Activated naive CD4-positive, alpha-beta T cell treated with anti-CD3 and anti-CD28 coated beads, Interleukin-2, amount 50 U/mL, for 72 hours (primary cell): ENCODE measurements at regions not wholly inside any gene's neighbourhood (a gene's known extent, or its start where the extent isn't known, plus 50 kb on each side); places are given as distances from the start of the nearest gene placed in this dataset.
"Not testable (repeated sequence)": the region's sequence is repeated elsewhere in the genome, so short reads cannot be mapped to it uniquely, and the experiment has no call there.

Source experiments
- ATAC-seq, 2 donors: fragments of 150-1000 bp; cut with Tn5 transposase; 2 replicates each; pipeline ENCODE4 v1.10.0; 2021; ENCODE audit warnings: mild to moderate bottlenecking in 2 of 2, moderate library complexity in 2 of 2
- DNase-seq, 2 donors: peaks; one replicate each; pipeline ENCODE4 v3.0.0; 2021 to 2022; ENCODE audit warnings: low spot score in 2 of 2
- H3K27ac Mint-ChIP-seq, 2 donors: one replicate each; pipeline ENCODE4 v1.8.0; 2022; ENCODE audit warnings: mild to moderate bottlenecking in 2 of 2, mixed read lengths in 2 of 2
- H3K36me3 Mint-ChIP-seq, 2 donors: one replicate each; pipeline ENCODE4 v1.8.0; 2022; ENCODE audit warnings: mixed read lengths in 2 of 2
- H3K9me3 Mint-ChIP-seq, 2 donors: one replicate each; pipeline ENCODE4 v1.8.0; 2022; ENCODE audit warnings: mixed read lengths in 2 of 2

GRCh38 chr13:74280093-74280794 is 146.0 kb upstream of the KLF12 start:
- peaks cover 0 to 6% of the 10 kb centered on the region in 2 donors for H3K9me3 Mint-ChIP-seq
- no peak for DNase-seq
- peak; percentile 70 to 75 for ATAC-seq
- no peak overlapping the region for H3K27ac Mint-ChIP-seq
- H3K36me3 Mint-ChIP-seq: peaks cover 0 to 5% of the 10 kb centered on the region in 2 donors

GRCh38 chr13:74278901-74279300 is 144.7 kb upstream of the KLF12 start:
- Mint-ChIP-seq H3K36me3 (peaks cover 0 to 5% of the 10 kb centered on the region in 2 donors), H3K9me3 (peaks cover 0 to 6% of the 10 kb centered on the region in 2 donors), H3K27ac (no peak overlapping the region)
- ATAC-seq (no peak), DNase-seq (no peak)

GRCh38 chr13:74274916-74275315 is 140.7 kb upstream of the KLF12 start:
- no peak for DNase-seq
- ATAC-seq: no peak
- Mint-ChIP-seq H3K27ac (no peak overlapping the region), H3K36me3 (peaks cover 0 to 5% of the 10 kb centered on the region in 2 donors), H3K9me3 (peaks cover 0 to 14% of the 10 kb centered on the region in 2 donors)

DNA sequence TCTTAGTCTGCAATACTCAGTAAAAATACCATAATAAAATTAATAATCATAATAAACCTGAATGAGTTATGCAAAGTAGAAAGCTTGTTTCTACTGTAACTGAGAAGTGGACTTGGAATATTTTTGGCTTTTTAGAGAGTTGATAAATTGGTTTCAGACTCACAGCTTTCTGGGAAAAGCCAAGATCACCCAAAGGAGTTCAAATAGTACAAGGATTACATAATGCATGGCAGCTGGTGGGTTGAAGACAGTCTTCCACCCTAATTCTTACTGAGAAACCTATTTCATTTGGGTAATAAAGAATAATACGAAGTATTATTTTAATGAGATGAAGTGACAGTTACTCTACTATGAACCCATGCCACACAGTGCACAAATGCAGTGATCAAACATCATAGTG is 139.4 kb upstream of the KLF12 start:
- ATAC-seq (no peak), DNase-seq (no peak)
- no peak overlapping the region for H3K27ac Mint-ChIP-seq
- H3K36me3 Mint-ChIP-seq: peaks cover 0 to 4% of the 10 kb centered on the region in 2 donors
- H3K9me3 Mint-ChIP-seq: peaks cover 0 to 12% of the 10 kb centered on the region in 2 donors

- DNase-seq: no peak
- ATAC-seq: no peak
- Mint-ChIP-seq H3K27ac (no peak overlapping the region), H3K9me3 (peaks cover 0 to 7% of the 10 kb centered on the region in 2 donors), H3K36me3 (no peaks in the 10 kb centered on the region)
These were observed 138.6 kb upstream of the KLF12 start for GRCh38 chr13:74272826-74273225.

GRCh38 chr13:74270018-74270417 is 135.8 kb upstream of the KLF12 start:
- H3K9me3 Mint-ChIP-seq: peaks cover 15 to 26% of the 10 kb centered on the region in 2 donors
- H3K36me3 Mint-ChIP-seq: peaks cover 16 to 21% of the 10 kb centered on the region in 2 donors
- DNase-seq: no peak
- H3K27ac Mint-ChIP-seq: no peak overlapping the region
- peak in 1 of 2 donors; percentile 66 for ATAC-seq

- Mint-ChIP-seq H3K36me3 (peaks cover 28 to 35% of the 10 kb centered on the region in 2 donors), H3K9me3 (peaks cover 26 to 31% of the 10 kb centered on the region in 2 donors)
- DNase-seq: no peak
These were observed 132.7 kb upstream of the KLF12 start for GRCh38 chr13:74266861-74267260.

GRCh38 chr13:74266309-74266708 is 132.1 kb upstream of the KLF12 start:
- ATAC-seq: no peak
- no peak overlapping the region for H3K27ac Mint-ChIP-seq
- peaks cover 28 to 35% of the 10 kb centered on the region in 2 donors for H3K36me3 Mint-ChIP-seq
- no peak for DNase-seq
- H3K9me3 Mint-ChIP-seq: peaks cover 26 to 31% of the 10 kb centered on the region in 2 donors

More at GRCh38 chr13:74266861-74267260, 132.7 kb upstream of the KLF12 start:
- ATAC-seq: no peak
- no peak overlapping the region for H3K27ac Mint-ChIP-seq

DNA sequence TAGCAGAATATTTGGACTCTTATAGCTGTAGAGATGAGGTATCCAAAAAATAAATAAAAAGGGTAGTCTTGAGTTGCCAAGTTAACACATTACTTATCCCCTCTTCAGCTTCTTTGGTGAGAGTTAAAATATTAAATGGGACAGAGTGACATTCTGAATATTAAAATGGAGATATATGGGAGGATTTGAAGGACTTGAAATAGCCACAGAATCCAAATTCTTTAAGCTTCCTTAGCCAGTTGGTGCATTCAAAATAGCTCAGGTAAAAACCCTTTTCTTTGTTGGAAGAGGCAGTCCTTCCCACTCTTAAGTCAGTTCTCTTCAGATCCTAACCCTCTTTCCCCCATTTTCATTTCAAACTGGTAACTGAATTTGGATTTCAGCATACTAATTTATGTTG is 130.1 kb upstream of the KLF12 start:
- ATAC-seq (no peak), DNase-seq (no peak)
- peaks cover 28 to 35% of the 10 kb centered on the region in 2 donors for H3K36me3 Mint-ChIP-seq
- H3K9me3 Mint-ChIP-seq: peaks cover 26 to 31% of the 10 kb centered on the region in 2 donors
- H3K27ac Mint-ChIP-seq: no peak overlapping the region

GRCh38 chr13:74260420-74260819 is 126.2 kb upstream of the KLF12 start:
- H3K27ac Mint-ChIP-seq, DNase-seq, ATAC-seq: not testable (repeated sequence)
- peaks cover 12 to 15% of the 10 kb centered on the region in 2 donors for H3K9me3 Mint-ChIP-seq
- peaks cover 15 to 18% of the 10 kb centered on the region in 2 donors for H3K36me3 Mint-ChIP-seq

DNA sequence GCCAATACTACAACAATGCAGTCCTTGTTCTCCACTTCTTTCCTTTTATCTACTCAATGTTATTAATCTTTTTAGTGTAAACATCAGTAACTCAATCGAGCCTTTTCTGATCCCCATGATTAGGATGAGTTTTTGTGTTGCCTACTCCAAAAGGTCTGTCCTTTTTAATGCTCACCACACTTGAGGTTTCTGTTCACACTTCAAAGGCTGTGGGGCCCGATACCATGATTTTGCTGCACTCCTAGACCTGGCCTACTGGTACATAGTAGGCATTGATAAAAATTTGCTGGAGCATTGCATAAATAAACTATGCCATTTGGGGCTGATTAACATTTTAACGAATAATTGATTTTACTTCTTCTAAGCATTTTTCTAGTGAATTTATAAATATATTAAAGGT is 125.4 kb upstream of the KLF12 start:
- peaks cover 10 to 11% of the 10 kb centered on the region in 2 donors for H3K36me3 Mint-ChIP-seq
- no peak for ATAC-seq

GRCh38 chr13:74258961-74259360 is 124.8 kb upstream of the KLF12 start:
- ATAC-seq (no peak), DNase-seq (no peak)
- Mint-ChIP-seq H3K9me3 (peaks cover 4% of the 10 kb centered on the region in 2 donors), H3K27ac (peak overlapping the region in 1 of 2 donors; percentile 7), H3K36me3 (peaks cover 6% of the 10 kb centered on the region in 2 donors)

More for the DNA sequence above, 125.4 kb upstream of the KLF12 start:
- peak overlapping the region in 1 of 2 donors; percentile 7 for H3K27ac Mint-ChIP-seq
- DNase-seq: no peak
- H3K9me3 Mint-ChIP-seq: peaks cover 8 to 10% of the 10 kb centered on the region in 2 donors

DNA sequence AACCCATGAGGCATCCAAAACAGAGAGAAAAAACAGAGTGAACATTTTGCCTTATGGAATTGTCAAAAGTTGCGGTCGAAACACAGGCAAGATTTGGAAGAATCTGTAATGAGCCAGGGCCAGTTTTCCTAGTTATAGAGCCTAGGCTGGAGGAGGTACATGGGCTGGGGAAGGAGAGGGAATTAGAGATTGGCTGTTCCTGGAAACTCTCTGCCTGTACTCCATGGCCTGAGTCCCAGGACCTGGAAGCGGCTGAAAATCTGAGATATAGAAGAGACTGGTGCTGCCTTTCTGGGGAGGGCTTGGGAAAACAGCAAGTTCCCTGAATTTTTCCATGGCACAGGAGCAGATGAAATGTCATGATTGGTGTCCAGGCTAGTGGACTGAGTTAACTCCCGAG is 122.8 kb upstream of the KLF12 start:
- Mint-ChIP-seq H3K9me3 (no peaks in the 10 kb centered on the region), H3K27ac (peak overlapping the region in 1 of 2 donors; percentile 59), H3K36me3 (no peaks in the 10 kb centered on the region)
- ATAC-seq: no peak
- no peak for DNase-seq

DNA sequence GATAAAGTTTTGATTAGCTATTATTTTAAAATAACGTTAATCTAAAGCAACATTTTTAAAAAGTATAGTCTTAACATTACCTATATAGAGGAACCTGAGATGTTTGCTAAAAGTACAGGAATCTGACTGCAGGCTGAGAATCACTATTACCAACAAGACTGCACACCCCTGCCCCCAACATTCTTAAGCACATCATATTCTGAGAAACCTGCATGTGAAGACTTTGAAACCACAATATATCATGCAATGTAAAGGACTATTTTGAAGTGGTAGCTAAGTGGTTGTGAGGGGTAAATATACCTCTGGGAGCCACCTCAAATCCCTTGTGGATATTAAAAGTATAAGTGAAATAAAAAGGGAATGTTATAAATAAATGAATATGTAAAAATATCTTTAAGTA is 119.0 kb upstream of the KLF12 start:
- H3K9me3 Mint-ChIP-seq: peaks cover 0 to 7% of the 10 kb centered on the region in 2 donors

DNA sequence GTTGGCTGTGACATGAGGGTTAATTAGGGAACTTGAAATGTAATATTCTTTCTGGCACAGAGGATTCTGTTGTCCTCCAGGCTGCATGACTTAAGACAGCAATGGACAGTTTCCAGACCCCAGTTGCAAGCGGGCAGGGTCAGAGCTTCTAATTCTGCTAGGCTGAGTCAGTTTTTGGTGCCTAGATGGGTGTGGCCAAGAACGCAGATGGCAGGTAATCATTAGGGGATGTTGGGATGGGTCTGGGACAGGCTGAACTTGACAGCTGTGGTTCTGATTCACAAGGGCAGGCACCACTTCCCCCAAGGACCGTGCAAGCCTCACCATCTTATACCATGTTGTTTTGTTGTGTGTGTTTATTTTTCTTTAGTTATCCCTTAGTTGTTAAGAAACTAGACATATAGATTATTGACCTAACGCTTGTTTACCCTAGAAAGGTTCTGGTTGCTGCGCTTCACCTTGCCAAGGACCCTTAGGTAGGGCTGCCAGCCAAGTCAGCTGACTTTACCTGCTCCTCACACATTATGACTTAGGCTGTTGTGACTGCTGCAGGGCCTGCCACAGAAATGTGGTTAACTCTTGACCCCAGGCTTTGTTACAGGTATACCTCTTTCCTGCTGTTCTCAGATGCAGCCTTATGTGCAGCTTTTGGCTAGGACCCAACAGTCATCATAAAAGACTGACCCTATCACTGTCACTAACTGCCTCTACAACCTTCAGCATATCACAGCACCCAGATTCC is 117.7 kb upstream of the KLF12 start:
- no peak for DNase-seq
- peak in 1 of 2 donors; percentile 54 for ATAC-seq
- Mint-ChIP-seq H3K9me3 (peaks cover 0 to 7% of the 10 kb centered on the region in 2 donors), H3K27ac (no peak overlapping the region), H3K36me3 (peaks cover 0 to 12% of the 10 kb centered on the region in 2 donors)

More for the DNA sequence above, 119.0 kb upstream of the KLF12 start:
- ATAC-seq (peak in 1 of 2 donors; percentile 52), DNase-seq (no peak)
- Mint-ChIP-seq H3K27ac (no peak overlapping the region), H3K36me3 (peaks cover 0 to 9% of the 10 kb centered on the region in 2 donors)

DNA sequence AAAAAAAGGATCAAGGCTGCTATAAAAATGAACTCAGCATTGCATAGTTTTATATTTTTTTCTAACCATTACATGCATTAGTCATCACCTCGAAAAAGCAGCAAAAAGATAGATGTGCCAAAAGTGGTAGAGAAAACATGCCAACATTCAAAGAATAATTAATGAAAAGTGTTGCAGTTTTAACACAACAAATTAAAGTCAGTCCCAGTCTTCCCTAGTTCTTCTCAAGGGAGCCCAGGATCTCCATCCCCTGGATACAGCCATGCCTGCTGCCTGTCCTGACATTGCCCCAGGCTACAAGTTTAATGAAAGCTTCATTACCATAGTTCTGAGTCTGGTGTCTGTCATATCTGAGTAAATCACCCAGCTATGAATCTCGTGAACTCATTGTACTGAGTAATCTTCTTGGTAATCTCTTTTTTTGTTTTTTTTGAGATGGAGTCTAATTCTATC is 116.6 kb upstream of the KLF12 start:
- ATAC-seq: peak; percentile 39 to 65
- no peak overlapping the region for H3K27ac Mint-ChIP-seq

DNA sequence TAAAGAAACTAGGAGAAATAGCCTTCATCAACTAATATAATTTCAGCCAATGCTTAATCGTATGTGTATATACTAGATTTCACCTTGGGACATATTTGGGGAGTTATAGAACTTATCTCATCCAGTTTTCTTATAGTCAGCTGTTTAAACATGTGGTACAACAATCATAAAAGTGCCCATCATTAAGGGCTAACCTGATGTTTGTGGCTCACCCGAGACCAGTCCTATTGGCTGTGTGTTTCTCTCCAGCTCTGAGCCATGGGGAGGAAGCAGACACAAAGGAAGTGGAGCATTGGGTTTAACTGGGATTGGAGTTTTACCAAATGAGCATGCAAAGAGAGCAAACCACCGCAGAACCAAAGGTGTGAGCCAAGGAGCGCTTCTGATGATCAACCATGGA is 114.3 kb upstream of the KLF12 start:
- Mint-ChIP-seq H3K9me3 (peaks cover 7 to 9% of the 10 kb centered on the region in 2 donors), H3K36me3 (peaks cover 6 to 12% of the 10 kb centered on the region in 2 donors), H3K27ac (no peak overlapping the region)
- DNase-seq (no peak), ATAC-seq (no peak)

More for the DNA sequence above, 116.6 kb upstream of the KLF12 start:
- peaks cover 0 to 12% of the 10 kb centered on the region in 2 donors for H3K36me3 Mint-ChIP-seq
- H3K9me3 Mint-ChIP-seq: peaks cover 0 to 7% of the 10 kb centered on the region in 2 donors
- no peak for DNase-seq
